ENCODE measurements at regions not wholly inside any gene's neighbourhood (a gene's known extent, or its start where the extent isn't known, plus 50 kb on each side); places are given as distances from the start of the nearest gene placed in this dataset.
"Not testable (repeated sequence)": the region's sequence is repeated elsewhere in the genome, so short reads cannot be mapped to it uniquely, and the experiment has no call there.

DNA sequence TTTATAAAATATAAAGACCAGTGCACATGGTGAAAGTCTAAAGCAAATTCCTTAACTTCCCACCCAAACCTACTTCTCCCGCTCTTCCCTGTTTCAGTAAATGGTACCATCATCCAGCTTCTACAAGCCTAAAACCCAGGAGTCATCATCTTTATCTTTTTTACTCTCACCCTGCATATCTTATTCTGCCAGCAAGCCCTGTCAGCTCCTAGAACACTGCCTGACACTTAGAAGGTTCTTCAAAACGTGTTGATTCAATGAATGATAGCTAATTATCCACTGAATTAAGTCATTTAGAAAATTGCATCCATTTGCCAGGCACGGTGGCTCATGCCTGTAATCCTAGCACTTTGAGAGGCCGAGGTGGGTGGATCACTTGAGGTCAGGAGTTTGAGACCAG is 185.7 kb downstream of the TFAP2B start:
- Histone ChIP-seq H3K27ac (ENCODE audit: low read depth, low read length) (no peak overlapping the region), H3K36me3 (ENCODE audit: control insufficient read depth, insufficient read depth, low read length) (no peaks in the 10 kb centered on the region), H4K5ac (ENCODE audit: low read length) (no peak overlapping the region), H3K18ac (ENCODE audit: low read length) (no peak overlapping the region), H2BK15ac (replicated peaks; ENCODE audit: low read depth) (no peak overlapping the region), H2BK5ac (ENCODE audit: low read length) (no peak overlapping the region), H3K79me1 (ENCODE audit: low read length) (no peaks in the 10 kb centered on the region), H3K27me3 (ENCODE audit: insufficient read depth, low read length, poor library complexity) (no peaks in the 10 kb centered on the region), H3K4ac (ENCODE audit: low read depth, low read length) (no peak overlapping the region), H2BK120ac (ENCODE audit: low read depth, low read length) (no peak overlapping the region), H3K23ac (ENCODE audit: low read length) (no peak overlapping the region), H3K4me2 (ENCODE audit: low read length) (no peak overlapping the region), H3K4me3 (ENCODE audit: low read length) (no peak overlapping the region), H3K56ac (ENCODE audit: low read length) (no peak overlapping the region), H3K79me2 (ENCODE audit: control insufficient read depth, insufficient read depth, low read length) (no peaks in the 10 kb centered on the region), H2AK5ac (ENCODE audit: low read length) (no peak overlapping the region), H3K9ac (ENCODE audit: low read length) (no peak overlapping the region), H3K4me1 (ENCODE audit: control insufficient read depth, low read depth, low read length) (no peaks in the 10 kb centered on the region), H4K8ac (ENCODE audit: low read depth, low read length) (no peak overlapping the region)
- WGBS (ENCODE audit: extremely low coverage, insufficient coverage, low lambda C conversion rate) = no CpG with 5 or more reads among the region's 4 CpGs
- DNase-seq = no peak

- Histone ChIP-seq H2AK5ac (ENCODE audit: low read length) (no peak overlapping the region), H2BK15ac (replicated peaks; ENCODE audit: low read depth) (no peak overlapping the region), H4K5ac (ENCODE audit: low read length) (no peak overlapping the region), H3K23ac (ENCODE audit: low read length) (no peak overlapping the region), H3K36me3 (ENCODE audit: control insufficient read depth, insufficient read depth, low read length) (no peaks in the 10 kb centered on the region), H3K4ac (ENCODE audit: low read depth, low read length) (no peak overlapping the region), H3K4me3 (ENCODE audit: low read length) (no peak overlapping the region), H3K4me2 (ENCODE audit: low read length) (no peak overlapping the region), H2BK5ac (ENCODE audit: low read length) (no peak overlapping the region), H3K79me2 (ENCODE audit: control insufficient read depth, insufficient read depth, low read length) (no peaks in the 10 kb centered on the region), H3K79me1 (ENCODE audit: low read length) (no peaks in the 10 kb centered on the region), H3K18ac (ENCODE audit: low read length) (no peak overlapping the region), H3K4me1 (ENCODE audit: control insufficient read depth, low read depth, low read length) (no peaks in the 10 kb centered on the region), H3K27me3 (ENCODE audit: insufficient read depth, low read length, poor library complexity) (no peaks in the 10 kb centered on the region), H4K8ac (ENCODE audit: low read depth, low read length) (no peak overlapping the region), H3K9ac (ENCODE audit: low read length) (no peak overlapping the region), H3K56ac (ENCODE audit: low read length) (no peak overlapping the region), H2BK120ac (ENCODE audit: low read depth, low read length) (no peak overlapping the region), H3K27ac (ENCODE audit: low read depth, low read length) (no peak overlapping the region)
- DNase-seq = no peak
These were observed 187.1 kb downstream of the TFAP2B start for GRCh38 chr6:51005779-51006178.

GRCh38 chr6:51007237-51007636 is 188.6 kb downstream of the TFAP2B start:
- Histone ChIP-seq H2BK15ac (replicated peaks; ENCODE audit: low read depth) (no peak overlapping the region), H3K4ac (ENCODE audit: low read depth, low read length) (no peak overlapping the region), H3K36me3 (ENCODE audit: control insufficient read depth, insufficient read depth, low read length) (no peaks in the 10 kb centered on the region), H3K23ac (ENCODE audit: low read length) (no peak overlapping the region), H3K79me2 (ENCODE audit: control insufficient read depth, insufficient read depth, low read length) (no peaks in the 10 kb centered on the region), H3K4me2 (ENCODE audit: low read length) (no peak overlapping the region), H2AK5ac (ENCODE audit: low read length) (no peak overlapping the region), H3K9ac (ENCODE audit: low read length) (no peak overlapping the region), H4K5ac (ENCODE audit: low read length) (no peak overlapping the region), H3K79me1 (ENCODE audit: low read length) (no peaks in the 10 kb centered on the region), H2BK120ac (ENCODE audit: low read depth, low read length) (no peak overlapping the region), H3K4me1 (ENCODE audit: control insufficient read depth, low read depth, low read length) (no peaks in the 10 kb centered on the region), H3K27ac (ENCODE audit: low read depth, low read length) (no peak overlapping the region), H3K27me3 (ENCODE audit: insufficient read depth, low read length, poor library complexity) (no peaks in the 10 kb centered on the region), H2BK5ac (ENCODE audit: low read length) (no peak overlapping the region), H3K18ac (ENCODE audit: low read length) (no peak overlapping the region), H4K8ac (ENCODE audit: low read depth, low read length) (no peak overlapping the region), H3K56ac (ENCODE audit: low read length) (no peak overlapping the region), H3K4me3 (ENCODE audit: low read length) (no peak overlapping the region)
- DNase-seq = no peak

- not testable (repeated sequence) for H3K9ac ChIP-seq (ENCODE audit: low read length); H3K56ac ChIP-seq (ENCODE audit: low read length)
These were observed 190.0 kb downstream of the TFAP2B start for GRCh38 chr6:51008693-51009092.

GRCh38 chr6:51013376-51013775 is 194.7 kb downstream of the TFAP2B start:
- Histone ChIP-seq H3K9ac (ENCODE audit: low read length) (no peak overlapping the region), H3K79me2 (ENCODE audit: control insufficient read depth, insufficient read depth, low read length) (no peaks in the 10 kb centered on the region), H4K5ac (ENCODE audit: low read length) (no peak overlapping the region), H3K36me3 (ENCODE audit: control insufficient read depth, insufficient read depth, low read length) (no peaks in the 10 kb centered on the region), H3K56ac (ENCODE audit: low read length) (no peak overlapping the region), H3K4me3 (ENCODE audit: low read length) (no peak overlapping the region), H3K79me1 (ENCODE audit: low read length) (no peaks in the 10 kb centered on the region), H3K4me1 (ENCODE audit: control insufficient read depth, low read depth, low read length) (no peaks in the 10 kb centered on the region), H3K27me3 (ENCODE audit: insufficient read depth, low read length, poor library complexity) (no peaks in the 10 kb centered on the region), H2BK5ac (ENCODE audit: low read length) (no peak overlapping the region), H2AK5ac (ENCODE audit: low read length) (no peak overlapping the region), H3K18ac (ENCODE audit: low read length) (no peak overlapping the region), H3K4me2 (ENCODE audit: low read length) (no peak overlapping the region), H4K8ac (ENCODE audit: low read depth, low read length) (no peak overlapping the region), H3K4ac (ENCODE audit: low read depth, low read length) (no peak overlapping the region), H3K27ac (ENCODE audit: low read depth, low read length) (no peak overlapping the region), H3K23ac (ENCODE audit: low read length) (no peak overlapping the region), H2BK15ac (replicated peaks; ENCODE audit: low read depth) (no peak overlapping the region), H2BK120ac (ENCODE audit: low read depth, low read length) (no peak overlapping the region)
- DNase-seq = no peak

More at GRCh38 chr6:51008693-51009092, 190.0 kb downstream of the TFAP2B start:
- H2AK5ac ChIP-seq (ENCODE audit: low read length); H3K79me1 ChIP-seq (ENCODE audit: low read length); H3K4me2 ChIP-seq (ENCODE audit: low read length); H4K8ac ChIP-seq (ENCODE audit: low read depth, low read length); H3K4me3 ChIP-seq (ENCODE audit: low read length); H2BK120ac ChIP-seq (ENCODE audit: low read depth, low read length); H4K5ac ChIP-seq (ENCODE audit: low read length); H2BK5ac ChIP-seq (ENCODE audit: low read length); H3K18ac ChIP-seq (ENCODE audit: low read length); DNase-seq; H3K4ac ChIP-seq (ENCODE audit: low read depth, low read length); H3K36me3 ChIP-seq (ENCODE audit: control insufficient read depth, insufficient read depth, low read length); H3K27me3 ChIP-seq (ENCODE audit: insufficient read depth, low read length, poor library complexity); H3K27ac ChIP-seq (ENCODE audit: low read depth, low read length); H3K4me1 ChIP-seq (ENCODE audit: control insufficient read depth, low read depth, low read length); H2BK15ac ChIP-seq (replicated peaks; ENCODE audit: low read depth); H3K23ac ChIP-seq (ENCODE audit: low read length); H3K79me2 ChIP-seq (ENCODE audit: control insufficient read depth, insufficient read depth, low read length): not testable (repeated sequence)
- no CpG with 5 or more reads among the region's 1 CpG for WGBS (ENCODE audit: extremely low coverage, insufficient coverage, low lambda C conversion rate)

GRCh38 chr6:51015394-51015793 is 196.7 kb downstream of the TFAP2B start:
- no peaks in the 10 kb centered on the region for H3K4me1 ChIP-seq (ENCODE audit: control insufficient read depth, low read depth, low read length)
- H3K27me3 ChIP-seq (ENCODE audit: insufficient read depth, low read length, poor library complexity) = no peaks in the 10 kb centered on the region
- no peak overlapping the region for H4K8ac ChIP-seq (ENCODE audit: low read depth, low read length)
- H4K5ac ChIP-seq (ENCODE audit: low read length) = no peak overlapping the region
- H3K4me2 ChIP-seq (ENCODE audit: low read length) = no peak overlapping the region
- no peak overlapping the region for H2BK15ac ChIP-seq (replicated peaks; ENCODE audit: low read depth)
- DNase-seq = no peak
- no peak overlapping the region for H3K23ac ChIP-seq (ENCODE audit: low read length)
- H3K79me2 ChIP-seq (ENCODE audit: control insufficient read depth, insufficient read depth, low read length) = no peaks in the 10 kb centered on the region
- H2BK5ac ChIP-seq (ENCODE audit: low read length) = no peak overlapping the region
- H3K18ac ChIP-seq (ENCODE audit: low read length) = no peak overlapping the region
- H3K27ac ChIP-seq (ENCODE audit: low read depth, low read length) = no peak overlapping the region
- no peak overlapping the region for H2BK120ac ChIP-seq (ENCODE audit: low read depth, low read length)
- H3K4ac ChIP-seq (ENCODE audit: low read depth, low read length) = no peak overlapping the region
- WGBS (ENCODE audit: extremely low coverage, insufficient coverage, low lambda C conversion rate) = no CpG with 5 or more reads among the region's 6 CpGs
- H3K4me3 ChIP-seq (ENCODE audit: low read length) = no peak overlapping the region
- H3K9ac ChIP-seq (ENCODE audit: low read length) = no peak overlapping the region
- no peaks in the 10 kb centered on the region for H3K79me1 ChIP-seq (ENCODE audit: low read length)
- H2AK5ac ChIP-seq (ENCODE audit: low read length) = no peak overlapping the region
- no peak overlapping the region for H3K56ac ChIP-seq (ENCODE audit: low read length)
- H3K36me3 ChIP-seq (ENCODE audit: control insufficient read depth, insufficient read depth, low read length) = no peaks in the 10 kb centered on the region

Data from mesendoderm (in vitro differentiated cells).